ENCODE measurements at regions not wholly inside any gene's neighbourhood (a gene's known extent, or its start where the extent isn't known, plus 50 kb on each side); places are given as distances from the start of the nearest gene placed in this dataset.

- TF ChIP-seq TEAD4 (IDR thresholded peaks at IDR 0.05) = no peak
- no peak for TF ChIP-seq RAD21 (IDR thresholded peaks at IDR 0.05; ENCODE audit: low read depth)
- no peak for TF ChIP-seq YY1 (IDR thresholded peaks at IDR 0.05; ENCODE audit: low read depth)
- TF ChIP-seq TAF1 (IDR thresholded peaks at IDR 0.05; ENCODE audit: low read depth) = no peak
- no peak for TF ChIP-seq EGR1 (IDR thresholded peaks at IDR 0.05)
- no peak for TF ChIP-seq CEBPB (IDR thresholded peaks at IDR 0.05)
- TF ChIP-seq EP300 (IDR thresholded peaks at IDR 0.05; ENCODE audit: borderline replicate concordance) = no peak
- TF ChIP-seq MAX (IDR thresholded peaks at IDR 0.05) = no peak
- no peak for TF ChIP-seq REST (IDR thresholded peaks at IDR 0.05; ENCODE audit: low read depth)
- no peak for TF ChIP-seq USF1 (IDR thresholded peaks at IDR 0.05)
- TF ChIP-seq ZBTB7A (IDR thresholded peaks at IDR 0.05; ENCODE audit: low read depth) = no peak
- no peak for TF ChIP-seq CREB1 (IDR thresholded peaks at IDR 0.05; ENCODE audit: low read depth)
- TF ChIP-seq NFIC (IDR thresholded peaks at IDR 0.05) = no peak
- TF ChIP-seq FOXM1 (IDR thresholded peaks at IDR 0.05; ENCODE audit: borderline replicate concordance, low read depth) = no peak
Observed at GRCh38 chr4:138887341-138887740, 128.2 kb upstream of the NOCT start.

Data from Ishikawa (cell line).